ENCODE measurements at regions not wholly inside any gene's neighbourhood (a gene's known extent, or its start where the extent isn't known, plus 50 kb on each side); places are given as distances from the start of the nearest gene placed in this dataset.

DNA sequence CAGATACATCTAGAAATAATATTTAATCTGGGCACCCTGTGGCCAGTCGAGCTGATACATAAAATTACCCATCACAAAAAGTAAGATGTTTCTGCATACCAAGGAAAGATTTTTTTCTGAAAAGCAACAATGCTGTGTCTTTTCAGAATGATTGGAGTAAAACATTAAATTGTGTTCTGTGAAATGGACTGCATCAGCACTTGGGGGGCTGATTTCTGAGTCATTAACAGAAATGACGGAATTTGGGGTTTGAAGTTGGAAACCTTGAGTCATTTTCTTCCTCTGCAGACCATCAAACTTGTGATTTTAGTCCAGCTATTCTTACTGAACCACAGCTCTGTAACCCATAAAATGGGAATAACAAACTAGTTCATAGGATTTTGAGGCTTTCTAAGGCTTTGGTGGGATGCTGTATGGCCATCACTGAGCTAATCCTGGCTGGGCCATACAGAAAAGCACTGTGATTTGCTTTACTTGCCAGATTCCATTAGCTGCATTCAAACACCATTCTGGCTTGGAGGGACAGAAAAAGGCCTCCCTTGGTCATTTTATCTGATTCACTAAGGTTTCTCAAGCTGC lies 739.4 kb upstream of the IGFBP3 start:
- TF ChIP-seq EZH2 (IDR thresholded peaks at IDR 0.05; ENCODE audit: insufficient read depth, poor library complexity, severe bottlenecking) (no peak), EZH2phosphoT487 (IDR thresholded peaks at IDR 0.05; ENCODE audit: insufficient read depth, low read depth) (no peak)

All from GM23248 (cell line).